ENCODE measurements at regions not wholly inside any gene's neighbourhood (a gene's known extent, or its start where the extent isn't known, plus 50 kb on each side); places are given as distances from the start of the nearest gene placed in this dataset.
"Not testable (repeated sequence)": the region's sequence is repeated elsewhere in the genome, so short reads cannot be mapped to it uniquely, and the experiment has no call there.

DNA sequence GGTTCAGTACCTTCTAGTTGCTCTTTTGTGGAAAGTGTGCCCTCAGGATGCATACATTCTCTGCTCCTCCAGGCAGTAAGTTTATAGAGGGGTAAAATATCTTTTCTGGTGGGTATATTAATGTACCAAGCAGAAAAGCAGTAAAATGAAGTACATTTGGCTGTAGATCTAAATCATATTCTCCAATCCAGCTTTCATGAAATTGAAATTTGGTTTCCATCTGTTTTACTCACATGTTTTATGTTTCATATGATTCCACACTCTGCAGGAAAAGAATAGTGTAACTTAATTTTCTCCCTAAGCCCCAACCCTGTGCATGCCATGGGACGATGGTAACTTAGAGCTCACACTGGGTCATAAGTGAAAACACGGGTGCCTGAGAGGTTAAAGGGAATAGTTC, 172.3 kb downstream of the AKAIN1 start:
- Histone ChIP-seq H2BK15ac (ENCODE audit: low read depth, poor library complexity, severe bottlenecking) (no peak overlapping the region), H4K8ac (ENCODE audit: low read length) (no peak overlapping the region), H3K36me3 (ENCODE audit: control insufficient read depth in 1 of 2, insufficient read depth in 2 of 2, low read depth in 1 of 2, low read length in 2 of 2) (no peaks in the 10 kb centered on the region), H2BK5ac (ENCODE audit: low read depth, low read length, poor library complexity, severe bottlenecking) (no peak overlapping the region), H2AFZ (ENCODE audit: low read depth, low read length) (no peak overlapping the region), H3K23ac (ENCODE audit: low read length in 2 of 2) (no peak overlapping the region), H3K18ac (ENCODE audit: low read depth in 1 of 2, low read length in 2 of 2) (no peak overlapping the region), H2BK12ac (ENCODE audit: low read length in 2 of 2) (no peak overlapping the region), H2BK120ac (ENCODE audit: low read depth, low read length) (no peak overlapping the region), H4K91ac (ENCODE audit: low read length) (no peak overlapping the region), H3K9me3 (ENCODE audit: control insufficient read depth, low read length) (no peaks in the 10 kb centered on the region), H3K4me2 (ENCODE audit: low read length, poor library complexity, severe bottlenecking) (no peak overlapping the region), H3K4me3 (ENCODE audit: insufficient read depth in 1 of 2, low read depth in 1 of 2, low read length in 2 of 2) (no peak overlapping the region), H3K4ac (ENCODE audit: low read depth in 1 of 2, low read length in 2 of 2) (no peak overlapping the region), H3K27me3 (ENCODE audit: control insufficient read depth in 1 of 2, insufficient read depth in 1 of 2, low read length in 2 of 2) (peaks cover 0 to 5% of the 10 kb centered on the region in 2 experiments), H3K4me1 (ENCODE audit: control insufficient read depth, insufficient read depth, low read depth, low read length) (no peaks in the 10 kb centered on the region), H3K79me1 (replicated peaks; ENCODE audit: low read length, poor library complexity, severe bottlenecking) (no peaks in the 10 kb centered on the region), H3K9ac (ENCODE audit: low read length) (no peak overlapping the region), H3K27ac (ENCODE audit: low read length, poor library complexity, severe bottlenecking) (no peak overlapping the region), H2AK5ac (ENCODE audit: low read length, severe bottlenecking) (no peak overlapping the region), H3K14ac (ENCODE audit: low read length in 2 of 2) (no peak overlapping the region)
- WGBS, result 61% methylated on average over 2 of the region's 2 CpGs
- DNase-seq, result no peak

DNA sequence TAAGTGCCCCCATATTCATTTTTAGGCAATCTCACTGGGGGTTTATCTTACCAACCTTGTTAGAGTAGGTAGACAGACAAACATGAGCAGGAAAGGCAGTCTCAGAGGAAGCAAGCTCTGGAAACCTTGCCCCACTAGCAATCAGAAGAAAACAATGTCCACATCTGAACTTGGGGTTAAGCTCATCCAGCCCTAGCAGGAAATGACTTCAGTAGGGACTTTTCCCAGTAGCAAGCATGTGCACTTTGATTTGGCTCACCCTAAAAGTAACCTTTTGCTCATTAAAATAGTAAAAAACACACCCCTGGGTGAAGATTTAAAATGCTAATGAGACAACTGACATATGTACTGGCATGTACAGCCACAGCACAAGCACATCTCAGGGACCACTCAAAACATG, 175.5 kb downstream of the AKAIN1 start:
- Histone ChIP-seq H2AK5ac (ENCODE audit: low read length, severe bottlenecking) (no peak overlapping the region), H3K18ac (ENCODE audit: low read depth in 1 of 2, low read length in 2 of 2) (no peak overlapping the region), H2BK12ac (ENCODE audit: low read length in 2 of 2) (no peak overlapping the region), H3K9ac (ENCODE audit: low read length) (no peak overlapping the region), H3K4me2 (ENCODE audit: low read length, poor library complexity, severe bottlenecking) (no peak overlapping the region), H3K4me1 (ENCODE audit: control insufficient read depth, insufficient read depth, low read depth, low read length) (no peaks in the 10 kb centered on the region), H3K23ac (ENCODE audit: low read length in 2 of 2) (no peak overlapping the region), H2AFZ (ENCODE audit: low read depth, low read length) (no peak overlapping the region), H4K91ac (ENCODE audit: low read length) (no peak overlapping the region), H3K14ac (ENCODE audit: low read length in 2 of 2) (no peak overlapping the region), H2BK15ac (ENCODE audit: low read depth, poor library complexity, severe bottlenecking) (no peak overlapping the region), H4K8ac (ENCODE audit: low read length) (no peak overlapping the region), H3K9me3 (ENCODE audit: control insufficient read depth, low read length) (no peaks in the 10 kb centered on the region), H2BK5ac (ENCODE audit: low read depth, low read length, poor library complexity, severe bottlenecking) (no peak overlapping the region), H3K36me3 (ENCODE audit: control insufficient read depth in 1 of 2, insufficient read depth in 2 of 2, low read depth in 1 of 2, low read length in 2 of 2) (no peaks in the 10 kb centered on the region), H2BK120ac (ENCODE audit: low read depth, low read length) (no peak overlapping the region), H3K4me3 (ENCODE audit: insufficient read depth in 1 of 2, low read depth in 1 of 2, low read length in 2 of 2) (no peak overlapping the region), H3K79me1 (replicated peaks; ENCODE audit: low read length, poor library complexity, severe bottlenecking) (no peaks in the 10 kb centered on the region), H3K27ac (ENCODE audit: low read length, poor library complexity, severe bottlenecking) (no peak overlapping the region), H3K27me3 (ENCODE audit: control insufficient read depth in 1 of 2, insufficient read depth in 1 of 2, low read length in 2 of 2) (peaks cover 0 to 5% of the 10 kb centered on the region in 2 experiments), H3K4ac (ENCODE audit: low read depth in 1 of 2, low read length in 2 of 2) (no peak overlapping the region)
- DNase-seq, result no peak

DNA sequence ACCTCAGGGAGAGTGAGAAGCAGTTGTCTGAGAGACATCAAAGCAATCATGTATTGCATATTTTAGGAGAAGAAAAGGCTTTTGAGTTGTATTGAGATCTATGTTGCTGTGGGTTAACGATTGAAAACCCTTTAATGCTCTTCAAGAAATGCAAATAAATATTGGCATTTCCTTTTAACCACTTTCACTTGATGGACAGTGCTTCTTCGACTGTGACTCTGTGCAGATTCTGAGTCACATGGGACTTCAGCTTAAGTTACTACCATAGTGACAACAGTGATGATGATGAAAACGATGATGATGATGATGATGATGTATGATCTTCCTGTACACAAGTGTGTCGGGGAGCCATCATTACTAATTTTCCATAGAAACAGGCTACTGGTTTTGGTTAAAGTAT, 181.8 kb downstream of the AKAIN1 start:
- Histone ChIP-seq H3K4me2 (ENCODE audit: low read length, poor library complexity, severe bottlenecking) (no peak overlapping the region), H3K27me3 (ENCODE audit: control insufficient read depth in 1 of 2, insufficient read depth in 1 of 2, low read length in 2 of 2) (no peaks in the 10 kb centered on the region), H3K79me1 (replicated peaks; ENCODE audit: low read length, poor library complexity, severe bottlenecking) (no peaks in the 10 kb centered on the region), H2BK5ac (ENCODE audit: low read depth, low read length, poor library complexity, severe bottlenecking) (no peak overlapping the region), H2AFZ (ENCODE audit: low read depth, low read length) (no peak overlapping the region), H2BK120ac (ENCODE audit: low read depth, low read length) (no peak overlapping the region), H2BK15ac (ENCODE audit: low read depth, poor library complexity, severe bottlenecking) (no peak overlapping the region), H3K14ac (ENCODE audit: low read length in 2 of 2) (no peak overlapping the region), H3K9ac (ENCODE audit: low read length) (no peak overlapping the region), H3K18ac (ENCODE audit: low read depth in 1 of 2, low read length in 2 of 2) (no peak overlapping the region), H3K4me1 (ENCODE audit: control insufficient read depth, insufficient read depth, low read depth, low read length) (no peaks in the 10 kb centered on the region), H4K8ac (ENCODE audit: low read length) (no peak overlapping the region), H3K9me3 (ENCODE audit: control insufficient read depth, low read length) (peaks cover 2% of the 10 kb centered on the region), H3K23ac (ENCODE audit: low read length in 2 of 2) (no peak overlapping the region), H2BK12ac (ENCODE audit: low read length in 2 of 2) (no peak overlapping the region), H3K4me3 (ENCODE audit: insufficient read depth in 1 of 2, low read depth in 1 of 2, low read length in 2 of 2) (no peak overlapping the region), H3K36me3 (ENCODE audit: control insufficient read depth in 1 of 2, insufficient read depth in 2 of 2, low read depth in 1 of 2, low read length in 2 of 2) (no peaks in the 10 kb centered on the region), H3K4ac (ENCODE audit: low read depth in 1 of 2, low read length in 2 of 2) (no peak overlapping the region), H4K91ac (ENCODE audit: low read length) (no peak overlapping the region), H3K27ac (ENCODE audit: low read length, poor library complexity, severe bottlenecking) (no peak overlapping the region), H2AK5ac (ENCODE audit: low read length, severe bottlenecking) (no peak overlapping the region)
- 44% methylated on average over 2 of the region's 4 CpGs for WGBS
- DNase-seq, result no peak

DNA sequence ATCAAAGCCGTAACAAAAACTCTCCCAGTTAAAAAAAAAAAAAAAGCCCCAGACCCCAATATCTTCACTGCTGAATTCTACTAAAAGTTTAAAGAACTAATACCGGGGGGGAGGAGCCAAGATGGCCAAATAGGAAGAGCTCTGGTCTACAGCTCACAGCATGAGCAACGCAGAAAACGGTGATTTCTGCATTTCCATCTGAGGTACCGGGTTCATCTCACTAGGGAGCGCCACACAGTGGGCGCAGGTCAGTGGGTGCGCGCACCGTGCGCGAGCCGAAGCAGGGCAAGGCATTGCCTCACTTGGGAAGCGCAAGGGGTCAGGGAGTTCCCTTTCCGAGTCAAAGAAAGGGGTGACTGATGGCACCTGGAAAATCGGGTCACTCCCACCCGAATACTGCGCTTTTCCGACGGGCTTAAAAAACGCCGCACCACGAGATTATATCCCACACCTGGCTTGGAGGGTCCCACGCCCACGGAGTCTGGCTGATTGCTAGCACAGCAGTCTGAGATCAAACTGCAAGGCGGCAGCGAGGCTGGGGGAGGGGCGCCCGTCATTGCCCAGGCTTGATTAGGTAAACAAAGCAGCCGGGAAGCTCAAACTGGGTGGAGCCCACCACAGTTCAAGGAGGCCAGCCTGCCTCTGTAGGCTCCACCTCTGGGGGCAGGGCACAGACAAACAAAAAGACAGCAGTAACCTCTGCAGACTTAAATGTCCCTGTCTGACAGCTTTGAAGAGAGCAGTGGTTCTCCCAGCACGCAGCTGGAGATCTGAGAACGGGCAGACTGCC, 192.8 kb downstream of the AKAIN1 start:
- H3K27me3 ChIP-seq (ENCODE audit: control insufficient read depth in 1 of 2, insufficient read depth in 1 of 2, low read length in 2 of 2); H2AFZ ChIP-seq (ENCODE audit: low read depth, low read length); H3K9me3 ChIP-seq (ENCODE audit: control insufficient read depth, low read length); H3K79me1 ChIP-seq (replicated peaks; ENCODE audit: low read length, poor library complexity, severe bottlenecking); H4K8ac ChIP-seq (ENCODE audit: low read length); H2BK5ac ChIP-seq (ENCODE audit: low read depth, low read length, poor library complexity, severe bottlenecking); H2BK120ac ChIP-seq (ENCODE audit: low read depth, low read length); H3K4me2 ChIP-seq (ENCODE audit: low read length, poor library complexity, severe bottlenecking); H3K4me1 ChIP-seq (ENCODE audit: control insufficient read depth, insufficient read depth, low read depth, low read length); H4K91ac ChIP-seq (ENCODE audit: low read length); H3K9ac ChIP-seq (ENCODE audit: low read length); H3K36me3 ChIP-seq (ENCODE audit: control insufficient read depth in 1 of 2, insufficient read depth in 2 of 2, low read depth in 1 of 2, low read length in 2 of 2); H3K18ac ChIP-seq (ENCODE audit: low read depth in 1 of 2, low read length in 2 of 2); H3K4me3 ChIP-seq (ENCODE audit: insufficient read depth in 1 of 2, low read depth in 1 of 2, low read length in 2 of 2); H2BK12ac ChIP-seq (ENCODE audit: low read length in 2 of 2); DNase-seq; H2BK15ac ChIP-seq (ENCODE audit: low read depth, poor library complexity, severe bottlenecking); H2AK5ac ChIP-seq (ENCODE audit: low read length, severe bottlenecking); H3K27ac ChIP-seq (ENCODE audit: low read length, poor library complexity, severe bottlenecking); H3K23ac ChIP-seq (ENCODE audit: low read length in 2 of 2); H3K4ac ChIP-seq (ENCODE audit: low read depth in 1 of 2, low read length in 2 of 2); H3K14ac ChIP-seq (ENCODE audit: low read length in 2 of 2): not testable (repeated sequence)
- 2% methylated on average over 28 of the region's 32 CpGs for WGBS

Measured in mesenchymal stem cell (in vitro differentiated cells and primary cell).